SK-N-MC (cell line): ENCODE measurements at regions not wholly inside any gene's neighbourhood (a gene's known extent, or its start where the extent isn't known, plus 50 kb on each side); places are given as distances from the start of the nearest gene placed in this dataset.

Source experiments
- EZH2 ChIP-seq: fragments of 200-600 bp; sonication (generic); IDR thresholded peaks from one replicate; pipeline ENCODE4 v1.6.1; 2017; ENCODE audit warnings: antibody characterized with exemption
- FOXP2 ChIP-seq: optimal IDR thresholded peaks from 2 replicates; pipeline ENCODE3; 2011; ENCODE audit warnings: mild to moderate bottlenecking, moderate library complexity; ENCODE audit not compliant: insufficient read depth; ENCODE audit errors: extremely low read length, control extremely low read depth
- POLR2AphosphoS5 ChIP-seq: IDR thresholded peaks from 2 replicates; pipeline ENCODE4 v1.6.1; 2012; ENCODE audit warnings: mild to moderate bottlenecking, low read depth, low read length, borderline replicate concordance

DNA sequence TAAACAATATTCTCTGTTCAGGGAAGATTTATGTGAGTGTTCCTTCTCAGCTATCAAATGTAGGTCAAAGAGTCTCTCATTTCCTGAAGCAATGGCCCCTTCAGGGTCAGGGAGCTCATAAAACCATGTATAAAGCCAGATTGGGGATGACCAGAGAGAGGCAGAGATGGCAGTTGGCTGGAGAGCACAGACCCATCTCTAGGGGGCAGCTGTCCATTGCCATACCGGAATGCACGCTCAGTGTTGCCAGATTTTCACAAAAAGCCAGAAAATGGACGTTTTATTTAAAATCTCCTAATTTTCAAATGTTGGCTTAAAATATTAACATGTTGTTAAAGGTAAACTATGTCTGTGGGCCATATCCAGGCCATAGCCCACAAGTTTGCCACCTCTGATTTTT is 1920.7 kb upstream of the CELF4 start:
- TF ChIP-seq POLR2AphosphoS5 (no peak), EZH2 (no peak), FOXP2 (no peak)
